Left colon (tissue), 2 donors: ENCODE measurements at regions not wholly inside any gene's neighbourhood (a gene's known extent, or its start where the extent isn't known, plus 50 kb on each side); places are given as distances from the start of the nearest gene placed in this dataset.

Experiments used
- ATAC-seq: fragments of 200-7000 bp; cut with Tn5 transposase; one replicate; pipeline ENCODE4 v1.9.1; 2020; ENCODE audit warnings: mild to moderate bottlenecking, moderate library complexity
- DNase-seq, 2 donors: peaks; one replicate each; pipeline ENCODE4 v3.0.0-alpha.2; 2020
- intact Hi-C, 2 donors: fragments of 100-400 bp; cut with DNase I in 1 of 2; cut with micrococcal nuclease in 1 of 2; formaldehyde crosslinking; loops; one replicate each; pipeline versions ENCODE4 v1.11.2 to v1.14.0; 2022; cut with DNase I, micrococcal nuclease
- donor health status: DM: no; HTN: no; CAD: no.
- donor health status: DM: yes; HTN: yes; CAD: no.

GRCh38 chr15:67892559-67893377, 52.9 kb upstream of the RNU6-1 start:
- intact Hi-C loops: no loop called here
- ATAC-seq (peak; percentile 66), DNase-seq (no peak)

DNA sequence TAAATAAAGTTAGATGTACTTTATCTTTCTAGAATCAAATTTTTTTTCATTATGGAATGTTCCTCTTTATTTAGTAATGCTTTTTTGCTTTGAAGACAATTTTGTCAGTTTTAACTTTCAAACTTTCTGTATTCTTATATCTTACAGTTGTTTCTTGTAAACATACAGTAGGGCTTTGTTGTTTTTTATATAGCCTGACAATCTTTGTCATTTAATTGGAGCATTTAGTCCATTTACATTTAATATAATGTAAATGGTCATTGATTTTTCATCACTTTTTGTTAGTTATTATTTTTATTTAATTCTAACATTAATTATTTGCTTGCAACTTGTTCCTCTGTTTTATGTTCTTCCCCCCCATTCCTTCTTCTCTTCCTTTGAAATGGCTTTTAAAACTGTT, 55.4 kb upstream of the RNU6-1 start:
- no peak for DNase-seq
- intact Hi-C loops: no loop called here
- no peak for ATAC-seq

DNA sequence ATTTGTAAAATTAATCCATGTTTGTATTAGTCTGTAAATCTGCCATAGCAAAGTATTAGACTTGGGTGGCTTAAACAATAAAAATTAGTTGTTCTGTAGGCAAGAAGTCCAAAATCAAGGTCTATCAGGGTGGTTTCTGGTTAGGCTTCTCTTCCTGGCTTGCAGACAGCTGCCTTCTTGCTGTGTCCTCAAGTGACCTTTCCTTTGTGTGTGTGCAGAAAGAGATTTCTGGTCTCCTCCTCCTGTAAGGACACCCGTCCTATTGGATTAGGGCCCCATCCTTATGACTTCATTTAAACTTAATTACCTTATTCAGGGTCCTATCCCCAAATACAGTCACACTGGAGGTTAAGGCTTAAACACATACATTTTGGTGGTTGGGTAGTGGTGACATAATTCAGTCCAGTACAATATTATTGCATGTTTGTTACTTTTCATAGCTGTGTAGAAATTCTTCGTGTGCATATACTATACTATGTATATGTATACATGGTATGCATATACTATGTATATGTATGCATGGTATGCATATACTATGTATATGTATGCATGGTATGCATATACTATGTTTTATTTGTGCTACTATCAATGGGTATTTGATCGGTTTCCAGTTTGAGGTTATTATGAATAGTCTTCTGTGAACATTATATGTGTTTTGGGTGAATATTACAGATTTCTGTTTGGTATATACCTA, 57.9 kb upstream of the RNU6-1 start:
- ATAC-seq: no peak
- no peak for DNase-seq
- intact Hi-C loops: no loop called here

- intact Hi-C loops: no loop called here
- ATAC-seq (peak; percentile 83), DNase-seq (no peak)
Measured at GRCh38 chr15:67899596-67900283, 59.9 kb upstream of the RNU6-1 start.

DNA sequence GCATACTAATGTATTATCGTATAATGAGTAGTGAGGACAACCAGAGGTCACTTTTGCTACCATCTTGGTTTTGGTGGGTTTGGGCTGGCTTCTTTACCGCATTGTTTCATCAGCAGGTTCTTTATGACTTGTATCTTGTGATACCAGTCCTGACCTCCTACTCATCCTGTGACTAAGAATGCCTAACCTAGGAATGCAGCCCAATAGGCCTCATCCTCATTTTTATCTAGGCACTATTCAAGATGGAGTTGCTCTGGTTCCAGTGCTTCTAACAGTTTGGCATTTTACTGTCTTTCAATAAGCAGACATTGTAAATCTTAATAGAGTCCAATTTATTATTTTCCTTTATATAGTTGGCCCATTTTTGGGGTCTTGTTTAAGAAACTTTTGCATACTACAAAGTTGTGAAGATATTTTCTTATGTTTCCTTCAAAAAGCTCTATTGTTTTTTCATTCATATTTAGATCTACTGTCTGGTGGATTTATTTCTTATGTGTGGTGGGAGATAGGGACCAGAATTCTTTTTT, 60.8 kb upstream of the RNU6-1 start:
- no peak for DNase-seq
- no peak for ATAC-seq
- intact Hi-C loops: no loop called here

GRCh38 chr15:67901922-67902321, 62.1 kb upstream of the RNU6-1 start:
- DNase-seq (no peak), ATAC-seq (peak; percentile 83)
- intact Hi-C loops: no loop called here

- no peak for DNase-seq
- no peak for ATAC-seq
- intact Hi-C loops: no loop called here
Measured at GRCh38 chr15:67902579-67903009, 62.7 kb upstream of the RNU6-1 start.

DNA sequence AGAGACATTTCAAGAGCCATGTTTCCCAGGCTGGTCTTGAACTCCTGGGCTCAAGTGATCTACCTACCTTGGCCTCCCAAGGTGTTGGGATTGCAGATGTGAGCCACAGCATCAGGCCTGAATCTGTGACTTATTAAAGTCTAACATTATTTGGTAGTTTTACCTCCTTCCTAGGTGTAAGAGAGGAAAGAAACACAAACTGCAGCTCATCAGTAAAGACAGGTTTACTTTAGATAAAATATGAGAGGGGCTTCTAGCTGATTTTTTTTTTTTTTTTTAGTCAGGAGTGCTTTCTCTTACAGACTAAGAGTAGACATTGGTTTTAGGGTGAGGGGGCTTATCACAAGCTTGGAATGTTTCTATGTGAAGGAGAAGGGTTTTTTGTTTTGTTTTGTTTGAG, 63.9 kb upstream of the RNU6-1 start:
- intact Hi-C loops: no loop called here
- DNase-seq: no peak
- no peak for ATAC-seq

DNA sequence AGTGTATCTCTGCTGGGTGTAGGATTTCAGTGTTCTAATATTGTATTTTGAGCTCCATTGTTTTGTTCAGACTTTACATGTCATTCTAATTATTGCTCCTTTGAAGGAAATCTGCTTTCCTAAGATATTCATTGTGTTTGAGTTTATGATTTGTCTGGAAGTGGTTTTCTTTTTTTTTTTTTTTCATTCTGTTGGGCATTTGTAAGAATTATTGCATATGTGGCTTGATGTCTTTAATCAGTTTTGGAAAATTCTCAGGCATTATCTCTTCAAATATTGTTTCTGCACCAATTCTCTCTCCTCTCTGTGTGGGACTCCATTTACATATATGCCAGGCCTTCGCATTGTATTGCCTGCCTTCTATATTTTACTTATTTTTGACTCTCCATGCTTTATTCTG, 65.8 kb upstream of the RNU6-1 start:
- no peak for DNase-seq
- no peak for ATAC-seq
- intact Hi-C loops: no loop called here

DNA sequence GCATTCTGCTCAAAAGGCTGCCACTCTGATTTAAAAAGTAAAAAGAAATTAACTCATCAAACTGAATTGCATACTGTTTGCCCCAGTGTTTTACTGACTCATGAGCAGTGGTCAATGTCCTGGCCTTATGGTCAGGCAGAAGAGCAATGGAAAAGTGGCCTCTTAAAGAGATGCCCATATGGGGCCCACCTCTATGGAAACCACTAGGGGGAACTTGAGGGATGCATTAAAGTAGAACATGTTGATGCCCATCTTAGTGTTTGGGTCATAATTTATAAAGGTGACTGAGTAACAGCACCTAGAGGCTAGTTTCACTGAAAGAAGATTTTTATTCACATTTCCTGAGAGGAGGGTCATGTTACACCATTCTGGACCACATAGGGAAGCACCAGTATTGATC, 66.5 kb upstream of the RNU6-1 start:
- no peak for ATAC-seq
- DNase-seq: no peak
- intact Hi-C loops: no loop called here

- no peak for DNase-seq
- no peak for ATAC-seq
- intact Hi-C loops: no loop called here
Measured at GRCh38 chr15:67907184-67907723, 67.4 kb upstream of the RNU6-1 start.

DNA sequence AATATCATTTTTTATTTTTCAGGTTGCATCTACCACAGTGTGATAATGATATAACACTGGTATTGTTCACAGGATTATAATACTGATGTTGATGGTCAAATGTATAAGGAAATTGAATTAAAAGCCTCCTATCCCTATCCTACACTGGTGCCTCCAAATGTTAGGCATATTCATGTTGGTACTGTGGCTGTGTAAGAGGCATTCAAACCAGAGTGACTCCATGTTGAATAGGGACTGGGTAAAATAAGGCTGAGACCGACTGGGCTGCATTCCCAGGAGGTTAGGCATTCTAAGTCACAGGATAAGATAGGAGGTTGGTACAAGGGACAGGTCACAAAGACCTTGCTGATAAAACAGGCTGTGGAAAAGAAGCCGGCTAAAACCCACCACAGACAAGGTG, 68.9 kb upstream of the RNU6-1 start:
- intact Hi-C loops: no loop called here
- no peak for ATAC-seq
- DNase-seq: no peak

DNA sequence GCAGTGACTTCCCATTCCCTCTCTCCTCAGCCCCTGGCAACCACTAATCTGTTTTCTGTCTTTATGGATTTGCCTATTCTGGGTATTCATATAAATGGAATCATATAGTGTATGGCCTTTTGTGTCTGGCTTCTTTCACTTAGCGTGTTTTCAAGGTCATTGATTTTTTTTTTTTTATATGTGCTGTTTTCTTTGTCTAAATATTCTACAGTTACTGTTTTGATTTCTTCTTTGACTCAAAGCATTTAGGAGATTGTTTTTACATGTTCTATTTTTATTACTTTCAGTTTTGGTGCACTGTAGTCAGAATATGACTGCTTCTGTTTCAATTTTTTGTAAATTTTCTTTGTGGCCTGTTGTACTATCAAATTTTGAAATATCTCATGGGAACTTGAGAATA, 71.9 kb upstream of the RNU6-1 start:
- intact Hi-C loops: no loop called here
- ATAC-seq: no peak
- no peak for DNase-seq

GRCh38 chr15:67914028-67914427, 74.2 kb upstream of the RNU6-1 start:
- intact Hi-C loops: no loop called here
- no peak for ATAC-seq
- DNase-seq: no peak

DNA sequence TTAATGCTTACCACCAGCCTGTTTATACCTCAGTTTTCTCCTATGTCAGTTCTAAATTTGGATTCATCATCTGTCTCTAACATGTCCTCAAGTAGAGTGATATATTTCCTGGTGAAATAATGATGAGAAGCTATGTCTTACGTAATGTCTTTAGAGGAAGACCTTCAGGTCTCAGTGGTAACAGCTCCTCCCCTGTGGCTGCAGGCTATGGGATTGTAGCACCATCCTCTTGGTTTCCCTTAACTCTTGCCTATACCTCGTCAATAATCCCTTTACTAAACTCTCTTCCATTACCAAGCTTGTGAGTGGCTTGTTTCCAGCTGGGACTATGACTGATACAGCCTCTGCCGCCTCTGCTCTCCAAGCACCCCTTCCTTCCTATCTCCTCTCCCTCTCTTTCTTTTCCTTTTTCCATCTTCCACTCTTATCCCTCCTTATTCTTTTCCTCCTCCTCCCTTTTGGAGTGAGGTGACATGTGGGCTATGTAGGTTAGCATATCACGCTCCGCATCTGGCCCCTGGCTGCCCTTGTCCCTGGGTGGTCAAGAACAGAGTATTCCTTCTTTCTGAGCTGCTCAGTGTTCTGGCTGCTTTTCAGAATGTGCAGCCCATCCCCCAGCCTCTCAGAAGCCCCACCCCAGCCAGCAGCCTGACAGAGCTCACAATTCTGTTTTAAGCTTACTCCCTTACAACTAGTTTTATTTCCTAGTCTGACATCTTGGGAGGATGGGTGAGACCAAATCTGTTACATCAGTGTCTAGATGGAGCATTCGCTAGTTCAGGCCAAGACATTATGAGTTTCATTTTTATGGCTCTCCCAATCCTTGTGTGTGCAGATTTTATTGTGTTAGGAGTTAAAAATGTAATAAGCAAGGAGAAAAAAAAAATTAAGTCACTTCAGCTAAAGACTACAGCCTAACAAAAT, 75.0 kb upstream of the RNU6-1 start:
- intact Hi-C loops: no loop called here
- DNase-seq (peak; percentile 71 to 80), ATAC-seq (peak; percentile 80)

GRCh38 chr15:67915461-67916374, 75.9 kb upstream of the RNU6-1 start:
- intact Hi-C loops: no loop called here
- DNase-seq (peak; percentile 76 to 88), ATAC-seq (peak; percentile 89)

- DNase-seq: no peak
- intact Hi-C loops: no loop called here
- ATAC-seq: no peak
Measured at GRCh38 chr15:67916565-67916964, 76.7 kb upstream of the RNU6-1 start.
